Stomach smooth muscle (tissue), 2 donors: ENCODE measurements at regions not wholly inside any gene's neighbourhood (a gene's known extent, or its start where the extent isn't known, plus 50 kb on each side); places are given as distances from the start of the nearest gene placed in this dataset.
A peak's percentile ranks its signal among the peaks of the same experiment; 100 is the strongest.

Experiments
- H3K27ac ChIP-seq: one replicate; pipeline ENCODE4 v1.7.0; 2013; ENCODE audit warnings: mild to moderate bottlenecking, low read length, inconsistent platforms
- H3K27me3 ChIP-seq, 2 donors: one replicate each; pipeline ENCODE4 v1.7.0; 2013; ENCODE audit warnings: low read length in 2 of 2; ENCODE audit not compliant: insufficient read depth in 2 of 2, control insufficient read depth in 1 of 2
- H3K36me3 ChIP-seq, 2 donors: one replicate each; pipeline ENCODE4 v1.7.0; 2013; ENCODE audit warnings: low read length in 2 of 2; ENCODE audit not compliant: control insufficient read depth in 2 of 2, insufficient read depth in 2 of 2
- H3K4me1 ChIP-seq: one replicate; pipeline ENCODE4 v1.7.0; 2013; ENCODE audit warnings: low read length; ENCODE audit not compliant: control insufficient read depth, insufficient read depth
- H3K4me3 ChIP-seq, 2 donors: one replicate each; pipeline ENCODE4 v1.7.0; 2013; ENCODE audit warnings: low read length in 2 of 2
- H3K9ac ChIP-seq, 2 donors: one replicate each; pipeline ENCODE4 v1.7.0; 2013; ENCODE audit warnings: low read length in 2 of 2, mild to moderate bottlenecking in 1 of 2
- H3K9me3 ChIP-seq, 2 donors: one replicate each; pipeline ENCODE4 v1.7.0; 2013; ENCODE audit warnings: low read length in 2 of 2; ENCODE audit not compliant: control insufficient read depth in 2 of 2
- donor health status: healthy.
- donor health status: Pancreatic carcinoma.

- Histone ChIP-seq H3K27me3 (no peaks in the 10 kb centered on the region), H3K9ac (no peak overlapping the region), H3K4me3 (no peak overlapping the region), H3K9me3 (peaks cover 0 to 3% of the 10 kb centered on the region in 2 donors), H3K4me1 (no peaks in the 10 kb centered on the region), H3K36me3 (no peaks in the 10 kb centered on the region), H3K27ac (no peak overlapping the region)
These were observed 757.2 kb upstream of the PHF14 start for GRCh38 chr7:10216462-10216861.

- Histone ChIP-seq H3K9me3 (no peaks in the 10 kb centered on the region), H3K27me3 (no peaks in the 10 kb centered on the region), H3K4me1 (no peaks in the 10 kb centered on the region), H3K9ac (no peak overlapping the region), H3K27ac (no peak overlapping the region), H3K4me3 (no peak overlapping the region), H3K36me3 (no peaks in the 10 kb centered on the region)
These were observed 752.6 kb upstream of the PHF14 start for GRCh38 chr7:10221084-10221483.

- H3K27ac ChIP-seq, result no peak overlapping the region
These were observed 750.7 kb upstream of the PHF14 start for GRCh38 chr7:10222976-10223375.

DNA sequence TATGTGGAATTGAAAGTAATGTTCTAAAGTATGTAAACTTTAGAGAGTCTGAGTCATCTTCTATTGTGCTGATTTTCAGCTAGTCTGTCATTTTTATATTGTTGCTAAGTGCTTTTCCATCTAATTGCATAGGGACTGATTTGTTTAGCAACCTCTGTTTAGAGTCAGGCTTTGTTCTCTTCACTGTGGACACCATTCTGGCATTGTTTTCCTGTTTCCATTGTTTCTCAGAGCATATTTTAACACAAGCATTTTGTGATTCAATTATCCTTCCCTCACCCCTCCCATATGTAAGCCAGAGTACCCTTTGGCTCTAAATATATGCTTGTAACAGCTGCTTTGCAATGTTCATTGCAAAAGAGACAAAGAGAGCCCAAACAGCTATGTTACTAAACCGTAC is 748.4 kb upstream of the PHF14 start:
- H3K9me3 ChIP-seq, result no peaks in the 10 kb centered on the region
- no peaks in the 10 kb centered on the region for H3K4me1 ChIP-seq
- H3K27me3 ChIP-seq, result no peaks in the 10 kb centered on the region
- H3K27ac ChIP-seq, result no peak overlapping the region
- H3K36me3 ChIP-seq, result no peaks in the 10 kb centered on the region
- H3K4me3 ChIP-seq, result peak overlapping the region in 1 of 2 donors; percentile 15
- no peak overlapping the region for H3K9ac ChIP-seq

More at GRCh38 chr7:10222976-10223375, 750.7 kb upstream of the PHF14 start:
- H3K4me1 ChIP-seq, result no peaks in the 10 kb centered on the region
- no peak overlapping the region for H3K4me3 ChIP-seq
- no peaks in the 10 kb centered on the region for H3K36me3 ChIP-seq
- no peak overlapping the region for H3K9ac ChIP-seq
- H3K9me3 ChIP-seq, result no peaks in the 10 kb centered on the region
- no peaks in the 10 kb centered on the region for H3K27me3 ChIP-seq

GRCh38 chr7:10237306-10237705 is 736.4 kb upstream of the PHF14 start:
- H3K36me3 ChIP-seq, result no peaks in the 10 kb centered on the region
- no peaks in the 10 kb centered on the region for H3K27me3 ChIP-seq
- H3K4me3 ChIP-seq, result no peak overlapping the region
- H3K4me1 ChIP-seq, result no peaks in the 10 kb centered on the region
- H3K9ac ChIP-seq, result no peak overlapping the region
- H3K27ac ChIP-seq, result no peak overlapping the region
- H3K9me3 ChIP-seq, result no peaks in the 10 kb centered on the region

GRCh38 chr7:10238641-10239040 is 735.0 kb upstream of the PHF14 start:
- Histone ChIP-seq H3K4me3 (no peak overlapping the region), H3K9ac (no peak overlapping the region), H3K9me3 (no peaks in the 10 kb centered on the region), H3K27me3 (no peaks in the 10 kb centered on the region), H3K27ac (no peak overlapping the region), H3K36me3 (no peaks in the 10 kb centered on the region), H3K4me1 (no peaks in the 10 kb centered on the region)

GRCh38 chr7:10239695-10240345 is 733.9 kb upstream of the PHF14 start:
- no peak overlapping the region for H3K27ac ChIP-seq
- no peaks in the 10 kb centered on the region for H3K27me3 ChIP-seq
- no peak overlapping the region for H3K4me3 ChIP-seq
- H3K9me3 ChIP-seq, result no peaks in the 10 kb centered on the region
- H3K9ac ChIP-seq, result no peak overlapping the region
- H3K36me3 ChIP-seq, result no peaks in the 10 kb centered on the region
- H3K4me1 ChIP-seq, result no peaks in the 10 kb centered on the region

- Histone ChIP-seq H3K27me3 (no peaks in the 10 kb centered on the region), H3K9me3 (peaks cover 2 to 9% of the 10 kb centered on the region in 2 donors), H3K9ac (no peak overlapping the region), H3K4me3 (no peak overlapping the region), H3K36me3 (no peaks in the 10 kb centered on the region), H3K27ac (no peak overlapping the region), H3K4me1 (no peaks in the 10 kb centered on the region)
These were observed 728.3 kb upstream of the PHF14 start for GRCh38 chr7:10245406-10245805.

GRCh38 chr7:10257438-10257837 is 716.2 kb upstream of the PHF14 start:
- Histone ChIP-seq H3K4me1 (no peaks in the 10 kb centered on the region), H3K9ac (no peak overlapping the region), H3K27ac (no peak overlapping the region), H3K4me3 (no peak overlapping the region), H3K27me3 (no peaks in the 10 kb centered on the region), H3K9me3 (no peaks in the 10 kb centered on the region), H3K36me3 (no peaks in the 10 kb centered on the region)

- Histone ChIP-seq H3K9me3 (no peaks in the 10 kb centered on the region), H3K9ac (no peak overlapping the region), H3K36me3 (no peaks in the 10 kb centered on the region), H3K27me3 (no peaks in the 10 kb centered on the region), H3K4me1 (no peaks in the 10 kb centered on the region), H3K27ac (no peak overlapping the region), H3K4me3 (no peak overlapping the region)
These were observed 706.7 kb upstream of the PHF14 start for GRCh38 chr7:10266976-10267375.

- Histone ChIP-seq H3K27ac (no peak overlapping the region), H3K9me3 (no peaks in the 10 kb centered on the region), H3K4me3 (no peak overlapping the region), H3K36me3 (no peaks in the 10 kb centered on the region), H3K4me1 (no peaks in the 10 kb centered on the region), H3K9ac (no peak overlapping the region), H3K27me3 (no peaks in the 10 kb centered on the region)
These were observed 705.6 kb upstream of the PHF14 start for GRCh38 chr7:10268034-10268433.
